GM10266 (cell line): ENCODE measurements at regions not wholly inside any gene's neighbourhood (a gene's known extent, or its start where the extent isn't known, plus 50 kb on each side); places are given as distances from the start of the nearest gene placed in this dataset.
"Not testable (repeated sequence)": the region's sequence is repeated elsewhere in the genome, so short reads cannot be mapped to it uniquely, and the experiment has no call there.

Experiments used
- DNase-seq: peaks from one replicate; pipeline ENCODE4 v3.0.0; 2012; ENCODE audit errors: extremely low spot score
- CTCF ChIP-seq: IDR thresholded peaks from 2 replicates; pipeline ENCODE4 v1.5.1; 2012; ENCODE audit warnings: mild to moderate bottlenecking, low read depth; ENCODE audit not compliant: control insufficient read depth, insufficient read depth; ENCODE audit errors: missing control alignments

GRCh38 chr13:48874165-48874564, 101.5 kb upstream of the FNDC3A start:
- TF ChIP-seq CTCF, result no peak
- no peak for DNase-seq

GRCh38 chr13:48875047-48875446, 100.7 kb upstream of the FNDC3A start:
- no peak for DNase-seq
- no peak for TF ChIP-seq CTCF

GRCh38 chr13:48876289-48876688, 99.4 kb upstream of the FNDC3A start:
- DNase-seq, result no peak
- no peak for TF ChIP-seq CTCF

GRCh38 chr13:48879432-48879831, 96.3 kb upstream of the FNDC3A start:
- no peak for DNase-seq

GRCh38 chr13:48879854-48880253, 95.9 kb upstream of the FNDC3A start:
- TF ChIP-seq CTCF, result no peak
- no peak for DNase-seq

More at GRCh38 chr13:48879432-48879831, 96.3 kb upstream of the FNDC3A start:
- no peak for TF ChIP-seq CTCF

- not testable (repeated sequence) for DNase-seq
These were observed 91.9 kb upstream of the FNDC3A start for GRCh38 chr13:48883786-48884185.

GRCh38 chr13:48885027-48885395, 90.7 kb upstream of the FNDC3A start:
- no peak for TF ChIP-seq CTCF

GRCh38 chr13:48888613-48889012, 87.1 kb upstream of the FNDC3A start:
- no peak for DNase-seq
- no peak for TF ChIP-seq CTCF

More at GRCh38 chr13:48885027-48885395, 90.7 kb upstream of the FNDC3A start:
- no peak for DNase-seq
